HuH-7.5 (cell line): ENCODE measurements at regions not wholly inside any gene's neighbourhood (a gene's known extent, or its start where the extent isn't known, plus 50 kb on each side); places are given as distances from the start of the nearest gene placed in this dataset.
"Not testable (repeated sequence)": the region's sequence is repeated elsewhere in the genome, so short reads cannot be mapped to it uniquely, and the experiment has no call there.

Experiments used
- DNase-seq: peaks from one replicate; pipeline ENCODE4 v3.0.0; 2011; ENCODE audit warnings: low spot score

DNA sequence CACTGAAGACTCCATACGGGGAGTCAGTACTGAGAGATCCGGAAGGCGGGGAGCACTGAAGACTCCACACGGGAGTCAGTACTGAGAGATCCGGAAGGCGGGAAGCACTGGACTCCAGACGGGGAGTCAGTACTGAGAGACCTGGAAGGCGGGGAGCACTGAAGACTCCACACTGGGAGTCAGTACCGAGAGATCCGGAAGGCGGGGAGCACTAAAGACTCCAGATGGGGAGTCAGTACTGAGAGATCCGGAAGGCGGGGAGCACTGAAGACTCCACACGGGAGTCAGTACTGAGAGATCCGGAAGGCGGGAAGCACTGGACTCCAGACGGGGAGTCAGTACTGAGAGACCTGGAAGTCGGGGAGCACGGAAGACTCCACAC is 77.2 kb downstream of the DLL1 start:
- DNase-seq = not testable (repeated sequence)

DNA sequence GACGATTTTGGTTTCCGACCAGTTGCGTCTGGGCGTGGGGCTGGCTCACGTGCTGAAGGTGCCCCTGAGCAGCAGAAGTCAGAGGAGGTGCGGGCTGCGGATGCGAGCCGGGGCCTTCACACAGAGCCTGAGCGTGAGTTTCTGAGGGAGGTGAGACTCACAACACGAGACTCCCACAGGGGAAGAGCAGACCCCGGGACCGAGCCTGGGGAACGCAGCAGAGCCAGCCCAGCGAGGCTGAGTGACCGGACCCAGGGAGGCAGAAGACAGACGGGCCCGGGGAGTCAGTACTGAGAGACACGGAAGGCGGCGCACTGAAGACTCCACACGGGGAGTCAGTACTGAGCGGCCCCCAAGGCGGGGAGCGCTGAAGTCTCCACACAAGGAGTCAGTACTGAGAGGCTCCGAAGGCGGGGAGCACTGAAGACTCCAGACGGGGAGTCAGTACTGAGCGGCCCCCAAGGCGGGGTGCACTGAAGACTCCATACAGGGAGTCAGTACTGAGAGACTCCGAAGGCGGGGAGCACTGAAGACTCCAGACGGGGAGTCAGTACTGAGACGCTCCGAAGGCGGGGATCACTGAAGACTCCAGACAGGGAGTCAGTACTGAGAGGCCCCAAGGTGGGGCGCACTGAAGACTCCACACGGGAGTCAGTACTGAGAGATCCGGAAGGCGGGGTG is 77.8 kb downstream of the DLL1 start:
- no peak for DNase-seq

DNA sequence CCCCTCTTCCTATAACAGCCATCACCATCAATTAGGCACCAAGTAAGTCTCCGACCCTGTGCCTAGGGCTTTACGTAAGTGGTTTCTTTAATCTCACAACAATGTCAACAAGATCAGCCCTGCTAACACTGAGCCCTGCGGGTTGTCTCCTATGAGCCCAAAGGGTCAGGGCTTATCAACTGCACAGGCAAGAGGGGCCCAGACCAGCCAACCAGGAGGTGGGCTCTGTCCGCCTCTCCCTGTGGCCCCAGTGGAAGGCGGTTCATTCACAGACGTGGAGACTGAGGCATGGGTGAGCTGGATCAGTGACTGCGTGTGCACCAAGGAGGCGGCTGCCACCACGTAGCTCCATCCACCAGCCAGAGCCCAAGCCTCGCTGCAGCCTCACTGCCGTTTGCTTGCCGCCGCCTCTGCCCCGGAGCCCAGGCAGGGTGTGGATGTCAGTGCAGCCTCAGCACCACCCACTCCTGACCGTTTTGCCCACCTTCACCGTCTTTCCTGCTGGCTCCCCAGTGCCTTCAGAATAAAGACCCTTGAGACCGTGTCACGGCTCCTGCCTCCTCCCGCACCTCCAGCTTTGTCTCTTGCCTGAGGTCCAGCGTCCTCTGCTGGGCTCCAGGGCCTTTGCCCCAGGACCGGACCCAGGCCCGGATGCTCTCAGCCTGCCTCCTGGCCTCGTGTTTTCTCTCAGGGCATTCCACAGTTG is 78.7 kb downstream of the DLL1 start:
- no peak for DNase-seq

DNA sequence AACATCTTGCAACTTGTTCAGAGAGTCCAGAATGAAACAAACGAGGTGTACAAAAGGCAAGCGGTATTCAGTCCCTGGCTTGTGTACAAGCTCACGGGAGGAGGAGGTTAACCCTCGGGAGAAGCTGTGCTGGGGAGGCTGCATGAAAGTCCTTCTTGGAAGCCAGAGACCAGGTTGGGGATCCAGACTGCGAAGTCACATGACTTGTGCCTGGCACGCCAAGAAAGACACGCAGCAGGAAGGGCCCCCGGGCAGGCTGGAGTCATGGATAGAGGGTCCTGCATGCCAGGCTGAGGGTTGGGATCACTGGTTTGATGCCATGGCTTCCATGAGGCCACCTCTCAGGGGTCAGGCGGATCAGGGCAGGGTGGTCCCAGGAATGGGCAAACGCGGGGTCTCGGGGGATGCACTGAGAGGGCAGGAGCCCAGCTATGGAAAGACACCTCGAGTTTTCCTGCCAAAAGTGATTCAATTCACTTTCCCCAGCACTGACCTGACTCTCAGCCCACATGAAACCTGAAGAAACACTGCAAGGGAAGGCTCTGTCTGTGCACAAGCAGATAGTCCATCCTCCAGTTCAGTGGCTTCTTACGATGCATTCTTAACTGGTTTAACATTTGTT is 79.4 kb downstream of the DLL1 start:
- DNase-seq = no peak

DNA sequence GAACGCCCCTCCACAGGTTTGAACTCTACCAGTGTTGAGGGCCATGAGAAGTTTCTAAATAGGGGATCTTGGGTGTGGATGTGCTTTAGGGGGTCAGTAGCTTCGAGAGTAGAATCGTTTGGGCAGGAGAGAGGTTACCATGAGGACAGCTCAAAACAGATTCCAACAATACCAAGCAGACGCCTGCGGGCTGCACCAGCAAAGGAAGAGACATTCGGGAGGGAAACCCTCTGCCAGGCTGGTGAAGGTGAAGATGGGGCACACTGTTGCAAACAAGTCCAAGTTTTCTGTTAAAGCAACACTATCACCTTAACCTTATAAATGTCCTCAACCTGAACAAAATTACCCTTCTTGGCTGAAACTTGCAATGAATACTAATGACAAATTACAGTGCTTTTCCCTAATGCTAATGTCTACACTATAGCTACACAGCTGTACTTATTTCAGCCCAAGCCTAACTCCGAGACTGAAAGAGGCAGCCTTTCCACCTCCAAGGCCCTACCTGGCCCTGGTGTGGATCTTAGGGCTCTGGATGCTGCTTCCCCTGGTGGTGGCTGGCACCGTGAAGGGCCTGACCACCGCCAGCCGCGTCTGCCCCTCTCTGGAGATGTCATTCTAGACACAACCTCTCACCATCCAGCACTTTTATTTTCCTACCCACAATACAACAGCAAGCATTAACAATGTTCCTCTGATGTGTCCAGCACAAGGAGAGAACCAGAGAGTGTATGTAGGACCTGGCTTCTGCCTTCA is 80.1 kb downstream of the DLL1 start:
- DNase-seq = no peak

DNA sequence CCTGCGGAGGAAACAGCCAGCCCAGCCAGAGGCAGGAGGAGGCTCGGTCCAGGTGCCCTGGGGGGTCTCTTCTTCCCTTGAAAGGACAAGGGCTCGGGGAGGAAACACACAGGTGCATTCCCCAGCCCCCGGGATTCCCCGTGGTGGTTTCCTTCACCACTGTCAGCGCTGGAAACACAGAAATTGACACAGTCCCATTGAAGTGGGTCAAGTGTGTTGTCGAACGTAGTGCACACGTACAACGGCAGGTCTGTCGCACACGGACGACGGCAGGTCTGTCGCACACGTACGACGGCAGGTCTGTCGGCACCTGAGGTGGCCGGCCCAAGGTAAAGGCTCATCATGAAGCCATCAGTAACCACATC is 80.9 kb downstream of the DLL1 start:
- no peak for DNase-seq

DNA sequence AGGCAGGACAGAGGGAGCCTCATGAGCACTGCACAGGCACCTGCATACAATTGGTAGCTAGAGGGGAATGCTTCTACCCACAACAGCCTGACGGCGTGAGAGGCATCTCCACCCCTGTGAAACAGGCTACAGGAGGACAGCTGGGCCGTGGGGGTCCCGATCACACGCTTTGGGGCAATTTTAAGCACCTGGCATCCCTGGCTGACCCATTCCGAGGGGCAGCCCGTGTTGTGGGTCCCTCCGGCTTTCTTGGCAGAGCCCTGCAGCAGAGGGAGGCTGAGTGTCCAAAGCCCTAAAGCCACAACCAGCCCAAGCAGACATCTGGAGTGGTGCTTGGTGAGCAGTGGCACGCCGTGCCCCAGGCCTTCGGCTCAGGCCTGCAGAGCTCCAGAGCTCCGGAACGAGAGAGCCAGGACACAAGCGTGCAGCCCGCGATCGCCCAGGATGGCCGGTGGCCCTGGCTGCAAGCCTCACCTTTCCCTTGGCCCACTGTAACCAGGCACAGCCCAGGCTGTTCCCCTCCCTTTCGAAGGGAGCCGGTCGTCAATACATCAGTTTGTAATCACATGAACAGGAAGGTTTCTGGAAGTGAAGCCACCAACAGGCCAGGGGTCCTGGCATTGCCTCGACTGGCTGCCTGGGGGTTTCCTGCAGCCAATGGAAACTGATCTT is 81.4 kb downstream of the DLL1 start:
- no peak for DNase-seq

DNA sequence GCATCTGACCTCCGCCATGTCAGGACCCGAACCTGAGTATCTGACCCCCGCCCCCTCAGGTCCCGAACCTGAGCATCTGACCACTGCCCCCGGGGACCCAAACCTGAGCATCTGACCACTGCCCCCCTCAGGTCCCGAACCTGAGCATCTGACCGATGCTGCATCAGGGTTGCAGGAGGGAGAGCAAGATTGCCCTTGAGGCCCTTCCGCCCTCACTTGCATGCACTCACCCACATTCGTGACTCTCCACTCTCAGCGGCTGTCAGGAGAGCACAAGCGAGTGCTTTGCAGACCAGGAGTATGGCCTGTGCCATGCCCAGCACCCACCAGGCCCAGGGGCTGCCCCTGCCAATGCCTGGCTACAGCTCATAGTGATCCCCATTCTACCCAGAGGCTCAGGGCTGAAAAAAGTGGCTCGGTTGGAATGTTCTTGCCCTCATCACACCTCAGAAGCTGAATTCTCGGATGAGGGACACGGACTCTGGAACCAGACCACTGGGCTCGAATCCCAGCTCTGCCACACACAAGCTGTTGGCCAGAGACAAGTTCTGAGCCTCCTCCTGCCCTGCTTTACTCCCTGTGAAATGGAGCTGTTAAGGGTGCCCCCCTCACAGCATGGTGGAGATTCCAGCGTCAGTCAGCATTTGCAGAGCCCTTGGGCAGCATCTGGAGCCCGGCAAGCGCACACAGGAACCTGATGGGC is 82.1 kb downstream of the DLL1 start:
- no peak for DNase-seq

DNA sequence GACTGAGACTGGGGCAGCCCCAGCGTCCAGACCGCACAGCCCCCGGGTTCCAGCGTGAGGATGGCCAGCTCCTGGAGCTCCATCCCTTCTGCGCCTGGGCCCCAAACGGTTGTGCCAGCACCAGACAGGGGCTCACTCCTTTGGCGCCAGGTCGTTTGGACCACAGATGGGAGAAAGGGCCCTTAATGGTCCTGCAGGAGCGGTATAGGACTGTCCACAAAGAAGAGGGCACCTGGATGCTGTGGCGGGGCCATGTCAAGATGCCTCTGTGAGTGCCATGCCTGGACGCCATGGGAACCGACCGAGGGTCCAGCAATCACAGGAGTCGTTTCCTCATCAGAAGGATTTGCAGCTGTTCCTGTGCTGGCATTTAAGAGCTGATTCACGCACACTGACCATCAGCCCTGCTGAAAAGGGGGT is 82.7 kb downstream of the DLL1 start:
- DNase-seq = no peak

DNA sequence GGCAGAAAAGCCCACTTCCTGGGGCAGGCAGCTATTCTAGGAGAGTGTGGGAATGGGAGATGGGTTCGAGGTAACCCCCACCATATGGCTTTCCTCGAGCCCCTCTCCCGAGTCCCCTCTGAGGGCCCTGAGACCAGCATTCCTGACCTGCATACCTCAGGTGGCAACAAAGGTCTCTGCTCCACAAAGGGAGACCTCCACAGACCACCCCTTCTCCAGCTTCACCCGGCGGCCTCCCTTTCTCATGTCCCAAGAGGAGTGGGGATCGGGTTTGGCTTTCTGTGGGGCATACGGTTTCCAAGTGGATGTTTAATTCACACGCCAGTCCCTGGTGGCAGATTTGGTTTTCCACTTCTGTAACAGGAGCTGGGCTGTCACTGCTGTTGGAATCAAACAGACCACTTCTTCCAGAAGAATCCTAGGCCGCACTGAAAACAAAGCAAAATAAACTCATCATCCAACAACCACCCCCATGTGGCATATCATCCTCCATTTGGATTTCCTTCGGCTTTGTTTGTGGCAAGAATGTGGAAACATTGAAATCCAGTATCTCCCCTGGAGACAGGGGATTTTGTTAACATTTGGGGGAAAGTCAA is 83.2 kb downstream of the DLL1 start:
- no peak for DNase-seq

DNA sequence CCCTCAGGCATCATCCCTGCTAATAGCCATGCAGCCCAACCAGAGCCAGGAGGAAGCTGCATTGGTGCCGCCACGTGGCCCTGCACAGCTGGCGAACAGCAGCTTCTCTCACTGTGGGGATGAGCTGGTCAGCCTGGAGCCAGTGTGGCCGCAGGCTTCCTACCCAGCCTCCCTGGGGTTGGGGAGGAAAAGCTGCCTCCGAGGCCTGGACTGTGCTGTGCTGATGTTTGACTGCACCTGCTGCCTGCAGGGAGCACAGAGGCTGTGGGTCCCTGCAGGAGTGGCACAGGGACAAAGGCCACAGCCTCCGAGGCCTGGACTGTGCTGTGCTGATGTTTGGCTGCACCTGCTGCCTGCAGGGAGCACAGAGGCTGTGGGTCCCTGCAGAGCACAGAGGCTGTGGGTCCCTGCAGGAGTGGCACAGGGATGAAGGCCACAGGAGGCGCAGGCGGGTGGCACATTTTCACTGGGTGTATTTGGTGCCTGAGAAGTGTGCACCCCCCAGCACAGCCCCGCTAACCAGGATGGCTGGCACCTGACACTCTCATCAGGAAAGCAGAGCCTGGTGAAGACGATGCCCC is 83.9 kb downstream of the DLL1 start:
- DNase-seq = no peak

DNA sequence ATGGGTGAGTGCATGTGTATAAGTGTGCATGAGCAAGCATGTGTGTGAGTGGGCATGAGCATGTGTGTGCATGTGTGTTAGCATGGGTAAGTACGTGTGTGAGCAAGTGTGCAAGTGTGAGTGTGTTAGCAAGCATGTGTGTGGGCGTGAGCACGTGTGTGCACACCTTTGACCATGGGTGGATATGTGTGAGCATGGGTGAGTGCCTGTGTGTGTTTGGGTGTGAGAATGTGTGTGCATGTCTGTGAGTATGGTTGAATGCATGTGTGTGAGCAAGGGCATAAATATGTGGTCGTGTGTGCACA is 84.6 kb downstream of the DLL1 start:
- DNase-seq = no peak

DNA sequence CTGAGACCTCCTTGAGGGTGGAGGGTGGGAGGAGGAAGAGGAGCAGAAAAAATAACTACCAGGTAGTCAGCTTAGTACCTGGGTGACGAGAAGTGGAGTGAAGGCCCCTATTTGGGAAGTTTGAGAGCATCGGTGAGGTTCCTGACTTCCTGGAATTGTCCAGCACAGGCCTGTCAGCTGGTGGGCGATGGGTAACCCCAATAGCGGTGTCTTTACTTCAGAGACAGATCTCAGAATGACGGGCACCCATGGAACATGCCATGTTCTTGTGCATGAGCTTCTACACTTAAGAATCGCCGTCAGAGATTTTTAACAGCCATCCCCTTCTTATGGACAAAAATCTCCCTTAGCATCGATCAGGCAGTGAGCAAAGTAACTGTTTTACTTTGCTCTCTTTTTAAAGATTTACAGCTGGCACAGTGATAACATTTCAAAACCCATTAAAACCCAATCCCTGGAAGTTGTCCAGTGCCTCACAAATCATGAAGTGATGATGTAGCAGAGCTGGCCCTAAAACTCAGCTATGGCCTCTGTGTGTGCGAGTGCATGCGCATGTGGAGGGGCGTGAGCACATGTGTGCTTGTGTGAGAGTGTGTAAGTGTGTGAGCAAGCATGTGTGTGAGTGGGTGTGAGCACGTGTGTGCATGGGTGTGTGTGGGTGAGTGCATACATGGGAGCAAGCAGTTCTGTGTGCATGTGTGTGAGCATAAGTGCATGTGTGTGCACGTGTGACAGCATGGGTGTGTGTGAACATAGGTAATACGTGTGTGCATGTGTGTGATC is 85.2 kb downstream of the DLL1 start:
- no peak for DNase-seq

DNA sequence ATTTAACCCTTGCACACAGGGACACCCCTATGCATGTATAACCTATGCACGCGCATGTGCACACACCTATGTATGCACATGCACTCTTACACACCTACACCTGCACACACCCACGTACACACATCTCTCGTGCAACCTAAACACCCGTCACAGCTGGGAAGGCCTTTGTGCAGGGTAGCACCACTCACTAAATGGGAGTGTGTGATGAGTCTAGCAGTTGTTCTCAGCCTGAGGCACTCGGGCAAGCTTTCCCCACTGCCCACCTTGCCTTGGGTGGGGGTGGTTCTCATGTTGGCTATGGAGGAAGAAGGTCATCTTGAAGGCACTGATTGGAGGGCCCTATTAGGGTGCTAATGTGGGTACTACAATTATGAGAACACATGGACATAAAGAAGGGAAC is 85.8 kb downstream of the DLL1 start:
- no peak for DNase-seq

DNA sequence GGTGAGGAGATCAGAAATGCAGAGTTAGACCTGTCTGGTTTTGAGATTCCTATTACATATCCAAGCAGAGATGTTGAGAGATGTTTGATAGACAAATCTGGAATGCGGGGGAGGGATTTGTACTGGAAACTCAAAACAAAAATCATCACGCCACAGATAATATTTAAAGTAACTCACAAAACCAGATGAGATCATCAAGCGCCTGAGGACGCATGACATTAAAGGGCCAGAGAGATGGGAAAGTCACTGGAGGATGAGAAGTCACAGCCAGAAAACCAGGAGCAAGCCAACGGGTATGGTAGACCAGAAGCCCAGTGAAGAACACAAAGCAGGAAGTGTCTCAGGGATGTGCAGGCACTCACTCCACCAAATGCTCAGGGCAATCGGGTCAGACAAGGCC is 87.7 kb downstream of the DLL1 start:
- no peak for DNase-seq

DNA sequence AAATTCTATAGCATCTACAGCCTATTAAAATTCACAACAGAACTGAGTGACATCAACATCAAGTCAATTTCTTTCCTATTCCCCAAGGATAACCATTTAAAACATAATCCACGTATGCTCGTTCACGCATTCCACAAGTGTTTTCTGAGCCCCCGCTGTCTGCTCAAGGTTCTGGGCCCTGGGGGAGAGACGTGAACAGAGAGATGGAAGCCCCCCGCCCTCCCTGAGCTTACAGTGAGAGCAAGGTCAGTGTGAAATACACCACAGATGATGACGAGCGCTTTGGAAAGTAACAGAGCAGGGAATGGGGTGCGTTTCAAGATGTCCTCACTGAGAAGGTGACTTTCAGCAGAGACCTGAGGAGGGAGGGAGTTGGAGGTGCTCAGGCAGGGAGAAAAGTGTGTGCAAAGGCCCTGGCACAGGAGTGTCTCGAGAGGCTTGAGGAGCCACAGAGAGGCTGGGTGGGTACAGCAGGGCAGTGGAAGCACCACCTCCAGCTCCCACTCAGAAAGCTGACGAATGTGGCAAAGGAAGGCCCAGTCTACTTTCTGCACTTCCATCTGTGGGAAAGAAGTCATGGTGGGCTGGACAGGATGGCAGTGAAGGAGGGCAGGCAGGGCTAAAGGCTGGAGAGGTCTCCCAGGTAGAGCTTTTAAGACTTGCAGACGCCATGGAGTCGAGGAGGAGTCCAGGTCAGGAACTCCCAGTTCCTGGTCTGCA is 88.3 kb downstream of the DLL1 start:
- DNase-seq = no peak

DNA sequence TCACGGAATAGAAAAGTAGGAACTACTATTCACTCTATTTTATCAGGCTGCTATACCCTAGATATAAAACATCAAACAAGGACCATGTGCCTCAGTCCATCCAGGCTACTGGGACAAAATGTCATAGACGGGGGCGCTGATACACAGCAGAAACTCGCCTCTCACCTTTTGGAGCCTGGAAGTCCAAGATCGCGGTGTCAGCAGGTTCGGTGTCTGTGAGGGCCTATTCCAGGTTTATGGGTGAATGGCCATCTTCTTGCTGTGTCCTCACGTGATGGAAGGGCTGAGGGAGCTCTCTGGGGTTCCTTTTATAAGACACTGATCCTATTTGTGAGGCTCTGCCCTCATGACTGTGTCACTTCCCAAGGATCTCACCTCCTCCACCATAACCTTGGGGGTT is 89.5 kb downstream of the DLL1 start:
- DNase-seq = no peak

DNA sequence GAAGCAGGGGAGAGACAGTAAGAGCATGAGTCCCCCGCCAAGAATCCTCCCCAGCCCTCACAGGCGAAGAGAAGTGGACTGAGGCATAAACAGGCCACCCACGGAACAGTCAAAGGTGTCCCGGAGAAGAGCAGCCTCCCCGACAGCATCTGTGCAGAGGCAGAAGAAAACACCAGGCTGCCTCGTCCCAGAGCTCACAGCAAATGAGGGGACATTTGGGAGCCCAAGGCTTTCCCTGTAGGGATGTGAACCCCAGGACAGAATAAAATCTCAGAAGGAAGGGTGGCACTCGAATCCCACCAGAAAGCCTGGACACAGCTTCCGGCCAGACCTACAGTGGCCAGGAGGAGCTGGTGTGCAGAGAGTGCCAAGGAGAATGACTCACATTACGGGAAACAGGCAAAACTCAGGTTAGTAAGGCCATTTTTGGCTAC is 90.4 kb downstream of the DLL1 start:
- no peak for DNase-seq

DNA sequence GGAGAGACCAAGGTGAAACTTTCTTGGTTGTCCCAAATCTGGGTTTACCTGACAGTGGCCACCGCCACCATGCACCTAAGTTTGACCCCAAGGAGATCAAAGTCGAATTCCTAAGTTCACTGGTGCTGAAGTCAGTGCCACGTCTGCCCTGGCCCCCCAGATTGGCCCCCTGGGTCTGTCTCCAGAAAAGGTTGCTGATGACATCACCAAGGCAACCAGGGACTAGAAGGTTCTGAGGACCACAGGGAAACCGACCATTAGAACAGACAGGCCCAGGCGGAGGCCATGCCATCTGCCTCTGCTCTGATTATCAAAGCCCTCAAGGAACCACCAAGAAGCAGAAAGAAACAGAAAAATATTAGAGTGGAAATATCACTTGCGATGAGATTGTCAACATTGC is 91.2 kb downstream of the DLL1 start:
- no peak for DNase-seq

DNA sequence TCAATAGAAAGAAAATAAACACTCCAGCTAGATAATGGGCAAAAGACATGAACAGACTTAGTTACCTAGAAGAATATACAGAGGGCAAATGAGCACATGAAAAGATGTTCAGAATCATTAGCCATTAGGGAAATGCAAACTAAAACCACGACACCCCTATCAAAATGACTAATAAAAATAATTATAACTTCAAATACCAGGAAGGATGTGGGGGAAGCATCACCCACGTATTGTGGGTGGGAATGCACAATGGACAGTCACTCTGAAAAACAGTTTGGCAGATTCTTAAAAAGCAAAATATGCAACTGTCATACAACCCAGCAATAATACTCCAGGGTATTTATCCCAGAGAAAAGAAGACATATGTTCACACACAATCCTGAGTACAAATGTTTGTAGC is 92.6 kb downstream of the DLL1 start:
- no peak for DNase-seq
